PFSK-1 (cell line): ENCODE measurements at regions not wholly inside any gene's neighbourhood (a gene's known extent, or its start where the extent isn't known, plus 50 kb on each side); places are given as distances from the start of the nearest gene placed in this dataset.

Experiments
- POLR2AphosphoS5 ChIP-seq: IDR thresholded peaks from 2 replicates; pipeline ENCODE4 v1.6.1; 2012; ENCODE audit warnings: low read depth, mild to moderate bottlenecking, control low read depth, low read length, moderate library complexity
- SIN3A ChIP-seq: IDR thresholded peaks from 2 replicates; pipeline ENCODE4 v1.6.1; 2012; ENCODE audit warnings: mild to moderate bottlenecking, low read length, moderate library complexity, borderline replicate concordance; ENCODE audit not compliant: insufficient read depth
- TAF1 ChIP-seq: IDR thresholded peaks from 2 replicates; pipeline ENCODE4 v1.6.1; 2012; ENCODE audit warnings: low read length, control low read depth, borderline replicate concordance; ENCODE audit not compliant: insufficient read depth
- TF ChIP-seq, protein P1 (sequence below), 2 experiments: IDR thresholded peaks; 2 replicates each; pipeline versions ENCODE4 v1.6.1 to v1.8.0; 2011 to 2012; ENCODE audit warnings: low read depth in 2 of 2, low read length in 2 of 2, control low read depth in 1 of 2, inconsistent platforms in 1 of 2, mild to moderate bottlenecking in 1 of 2, moderate library complexity in 1 of 2; ENCODE audit not compliant: insufficient read depth in 1 of 2

- TF ChIP-seq TAF1 (no peak), SIN3A (no peak), POLR2AphosphoS5 (no peak)
- TF ChIP-seq, protein P1, sequence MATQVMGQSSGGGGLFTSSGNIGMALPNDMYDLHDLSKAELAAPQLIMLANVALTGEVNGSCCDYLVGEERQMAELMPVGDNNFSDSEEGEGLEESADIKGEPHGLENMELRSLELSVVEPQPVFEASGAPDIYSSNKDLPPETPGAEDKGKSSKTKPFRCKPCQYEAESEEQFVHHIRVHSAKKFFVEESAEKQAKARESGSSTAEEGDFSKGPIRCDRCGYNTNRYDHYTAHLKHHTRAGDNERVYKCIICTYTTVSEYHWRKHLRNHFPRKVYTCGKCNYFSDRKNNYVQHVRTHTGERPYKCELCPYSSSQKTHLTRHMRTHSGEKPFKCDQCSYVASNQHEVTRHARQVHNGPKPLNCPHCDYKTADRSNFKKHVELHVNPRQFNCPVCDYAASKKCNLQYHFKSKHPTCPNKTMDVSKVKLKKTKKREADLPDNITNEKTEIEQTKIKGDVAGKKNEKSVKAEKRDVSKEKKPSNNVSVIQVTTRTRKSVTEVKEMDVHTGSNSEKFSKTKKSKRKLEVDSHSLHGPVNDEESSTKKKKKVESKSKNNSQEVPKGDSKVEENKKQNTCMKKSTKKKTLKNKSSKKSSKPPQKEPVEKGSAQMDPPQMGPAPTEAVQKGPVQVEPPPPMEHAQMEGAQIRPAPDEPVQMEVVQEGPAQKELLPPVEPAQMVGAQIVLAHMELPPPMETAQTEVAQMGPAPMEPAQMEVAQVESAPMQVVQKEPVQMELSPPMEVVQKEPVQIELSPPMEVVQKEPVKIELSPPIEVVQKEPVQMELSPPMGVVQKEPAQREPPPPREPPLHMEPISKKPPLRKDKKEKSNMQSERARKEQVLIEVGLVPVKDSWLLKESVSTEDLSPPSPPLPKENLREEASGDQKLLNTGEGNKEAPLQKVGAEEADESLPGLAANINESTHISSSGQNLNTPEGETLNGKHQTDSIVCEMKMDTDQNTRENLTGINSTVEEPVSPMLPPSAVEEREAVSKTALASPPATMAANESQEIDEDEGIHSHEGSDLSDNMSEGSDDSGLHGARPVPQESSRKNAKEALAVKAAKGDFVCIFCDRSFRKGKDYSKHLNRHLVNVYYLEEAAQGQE (IDR thresholded peaks at IDR 0.05; ENCODE audit: insufficient read depth in 1 of 2, low read depth in 2 of 2, low read length in 2 of 2): no peak
Observed at GRCh38 chr21:35632711-35633110, 427.6 kb downstream of the SETD4 start.
